Middle frontal gyrus (tissue), 1 donor: ENCODE measurements at regions not wholly inside any gene's neighbourhood (a gene's known extent, or its start where the extent isn't known, plus 50 kb on each side); places are given as distances from the start of the nearest gene placed in this dataset.

Experiments
- DNase-seq: peaks from one replicate; pipeline ENCODE4 v3.0.0-alpha.2; 2015; ENCODE audit warnings: low spot score; ENCODE audit errors: extremely low spot score

- no peak for DNase-seq
Observed at GRCh38 chr2:19785447-19785846, 116.3 kb downstream of the TTC32 start.

GRCh38 chr2:19784456-19784855 is 117.3 kb downstream of the TTC32 start:
- no peak for DNase-seq

- no peak for DNase-seq
Observed at GRCh38 chr2:19783935-19784334, 117.8 kb downstream of the TTC32 start.

- no peak for DNase-seq
Observed at GRCh38 chr2:19776941-19777514, 124.8 kb downstream of the TTC32 start.

GRCh38 chr2:19775838-19776237 is 125.9 kb downstream of the TTC32 start:
- no peak for DNase-seq

GRCh38 chr2:19775315-19775714 is 126.5 kb downstream of the TTC32 start:
- no peak for DNase-seq

- DNase-seq = no peak
Observed at GRCh38 chr2:19774805-19775176, 127.0 kb downstream of the TTC32 start.

GRCh38 chr2:19772981-19773380 is 128.8 kb downstream of the TTC32 start:
- DNase-seq = no peak

GRCh38 chr2:19769513-19769912 is 132.3 kb downstream of the TTC32 start:
- no peak for DNase-seq

- DNase-seq = no peak
Observed at GRCh38 chr2:19767899-19768298, 133.9 kb downstream of the TTC32 start.

GRCh38 chr2:19764998-19765397 is 136.8 kb downstream of the TTC32 start:
- no peak for DNase-seq

- DNase-seq = no peak
Observed at GRCh38 chr2:19763731-19764130, 138.1 kb downstream of the TTC32 start.

- no peak for DNase-seq
Observed at GRCh38 chr2:19762959-19763605, 138.7 kb downstream of the TTC32 start.

- DNase-seq = no peak
Observed at GRCh38 chr2:19762142-19762541, 139.6 kb downstream of the TTC32 start.

GRCh38 chr2:19759880-19760279 is 141.9 kb downstream of the TTC32 start:
- no peak for DNase-seq

- no peak for DNase-seq
Observed at GRCh38 chr2:19758658-19759057, 143.1 kb downstream of the TTC32 start.

- no peak for DNase-seq
Observed at GRCh38 chr2:19757586-19757985, 144.2 kb downstream of the TTC32 start.

GRCh38 chr2:19754907-19755306 is 146.9 kb downstream of the TTC32 start:
- no peak for DNase-seq

GRCh38 chr2:19753818-19754217 is 148.0 kb downstream of the TTC32 start:
- no peak for DNase-seq

GRCh38 chr2:19753314-19753713 is 148.5 kb downstream of the TTC32 start:
- no peak for DNase-seq

GRCh38 chr2:19752500-19752899 is 149.3 kb downstream of the TTC32 start:
- no peak for DNase-seq

- DNase-seq = no peak
Observed at GRCh38 chr2:19751631-19752030, 150.2 kb downstream of the TTC32 start.

- no peak for DNase-seq
Observed at GRCh38 chr2:19750136-19750535, 151.6 kb downstream of the TTC32 start.

GRCh38 chr2:19749507-19749836 is 152.3 kb downstream of the TTC32 start:
- DNase-seq = no peak
